ENCODE measurements at regions not wholly inside any gene's neighbourhood (a gene's known extent, or its start where the extent isn't known, plus 50 kb on each side); places are given as distances from the start of the nearest gene placed in this dataset.

- intact Hi-C loops (cut with DNase I; ENCODE audit: low total_unique reads) = no loop called here
- no peaks in the 10 kb centered on the region for H3K27me3 ChIP-seq
- H3K36me3 ChIP-seq = no peaks in the 10 kb centered on the region
These were observed 136.7 kb upstream of the GAS1 start for GRCh38 chr9:87083986-87084385.

DNA sequence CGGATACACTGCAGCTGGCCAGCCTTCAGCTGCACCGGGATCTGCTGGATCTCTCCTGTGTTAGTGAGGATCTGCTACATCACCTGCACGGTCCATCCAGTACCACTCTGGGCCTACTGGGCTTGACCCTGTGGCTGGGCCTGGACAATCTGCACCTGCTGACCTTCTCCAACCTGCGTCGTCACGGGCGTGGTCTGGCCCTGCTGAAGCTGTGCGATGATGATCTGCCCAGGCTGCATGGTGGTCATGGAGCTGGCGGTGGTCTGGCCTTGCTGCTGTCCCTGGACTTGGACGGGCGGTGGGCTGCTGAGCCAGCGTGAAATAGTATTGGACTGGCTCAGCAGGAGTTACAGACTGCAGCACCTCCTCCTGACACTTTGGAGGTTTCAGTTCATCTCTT, 137.1 kb upstream of the GAS1 start:
- Histone ChIP-seq H3K4me3 (no peak overlapping the region), H3K27me3 (no peaks in the 10 kb centered on the region), H3K9me3 (no peaks in the 10 kb centered on the region), H3K36me3 (no peaks in the 10 kb centered on the region), H3K27ac (no peak overlapping the region), H3K4me1 (no peaks in the 10 kb centered on the region)
- DNase-seq = no peak
- intact Hi-C loops (cut with DNase I; ENCODE audit: low total_unique reads) = no loop called here
- no peak for TF ChIP-seq POLR2A (IDR thresholded peaks at IDR 0.05)
- TF ChIP-seq, protein P1, sequence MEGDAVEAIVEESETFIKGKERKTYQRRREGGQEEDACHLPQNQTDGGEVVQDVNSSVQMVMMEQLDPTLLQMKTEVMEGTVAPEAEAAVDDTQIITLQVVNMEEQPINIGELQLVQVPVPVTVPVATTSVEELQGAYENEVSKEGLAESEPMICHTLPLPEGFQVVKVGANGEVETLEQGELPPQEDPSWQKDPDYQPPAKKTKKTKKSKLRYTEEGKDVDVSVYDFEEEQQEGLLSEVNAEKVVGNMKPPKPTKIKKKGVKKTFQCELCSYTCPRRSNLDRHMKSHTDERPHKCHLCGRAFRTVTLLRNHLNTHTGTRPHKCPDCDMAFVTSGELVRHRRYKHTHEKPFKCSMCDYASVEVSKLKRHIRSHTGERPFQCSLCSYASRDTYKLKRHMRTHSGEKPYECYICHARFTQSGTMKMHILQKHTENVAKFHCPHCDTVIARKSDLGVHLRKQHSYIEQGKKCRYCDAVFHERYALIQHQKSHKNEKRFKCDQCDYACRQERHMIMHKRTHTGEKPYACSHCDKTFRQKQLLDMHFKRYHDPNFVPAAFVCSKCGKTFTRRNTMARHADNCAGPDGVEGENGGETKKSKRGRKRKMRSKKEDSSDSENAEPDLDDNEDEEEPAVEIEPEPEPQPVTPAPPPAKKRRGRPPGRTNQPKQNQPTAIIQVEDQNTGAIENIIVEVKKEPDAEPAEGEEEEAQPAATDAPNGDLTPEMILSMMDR (IDR thresholded peaks at IDR 0.05) = no peak

More at GRCh38 chr9:87083986-87084385, 136.7 kb upstream of the GAS1 start:
- no peak for DNase-seq
- TF ChIP-seq POLR2A (IDR thresholded peaks at IDR 0.05) = no peak
- TF ChIP-seq, protein P1 (IDR thresholded peaks at IDR 0.05) = no peak
- no peaks in the 10 kb centered on the region for H3K9me3 ChIP-seq
- H3K27ac ChIP-seq = no peak overlapping the region
- no peak overlapping the region for H3K4me3 ChIP-seq
- H3K4me1 ChIP-seq = no peaks in the 10 kb centered on the region

DNA sequence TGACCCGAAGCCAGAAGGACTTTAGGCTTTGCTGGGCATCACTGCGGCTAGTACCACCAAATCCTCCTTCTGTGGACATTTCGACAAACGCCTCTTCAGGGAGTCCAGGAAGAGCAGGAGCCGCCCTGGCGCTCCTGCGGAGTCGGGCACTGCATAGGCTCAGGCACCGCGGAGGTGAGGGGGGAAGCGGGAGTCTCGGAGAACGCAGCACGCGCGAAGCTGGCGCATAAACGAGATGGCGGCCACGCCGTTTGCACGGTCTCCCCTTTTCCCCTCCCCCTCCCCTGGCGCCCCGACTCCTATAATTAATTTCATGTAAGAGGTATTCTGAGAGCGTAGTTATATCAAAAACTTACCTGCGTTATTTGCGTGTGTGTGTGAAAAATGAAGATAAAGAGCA, 137.8 kb upstream of the GAS1 start:
- Histone ChIP-seq H3K9me3 (no peaks in the 10 kb centered on the region), H3K4me3 (no peak overlapping the region), H3K4me1 (peaks cover 0 to 4% of the 10 kb centered on the region in 2 donors), H3K27ac (no peak overlapping the region), H3K27me3 (no peaks in the 10 kb centered on the region), H3K36me3 (no peaks in the 10 kb centered on the region)
- intact Hi-C loops (cut with DNase I; ENCODE audit: low total_unique reads) = no loop called here
- TF ChIP-seq, protein P1 (IDR thresholded peaks at IDR 0.05) = no peak
- no peak for TF ChIP-seq POLR2A (IDR thresholded peaks at IDR 0.05)
- no peak for DNase-seq

DNA sequence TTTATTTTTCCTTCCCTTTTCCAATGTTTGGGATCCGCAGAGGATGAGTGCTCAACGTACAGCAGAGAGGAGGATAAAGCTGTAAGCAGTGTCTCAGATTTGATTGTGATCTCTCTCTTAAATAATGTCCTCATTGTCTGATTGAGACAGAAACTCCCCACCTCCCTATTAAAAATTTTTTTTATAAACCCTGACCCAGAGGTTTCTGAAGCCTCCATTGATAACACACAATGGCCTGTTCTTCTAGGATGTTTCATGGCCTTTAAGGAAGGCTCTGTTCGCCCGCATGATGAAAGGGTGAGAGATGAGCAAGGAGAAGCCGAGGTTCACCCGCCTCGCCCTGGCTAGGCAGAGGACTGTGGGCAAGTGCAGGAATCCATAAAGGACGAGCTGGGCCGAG, 138.2 kb upstream of the GAS1 start:
- Histone ChIP-seq H3K9me3 (no peaks in the 10 kb centered on the region), H3K4me3 (no peak overlapping the region), H3K27ac (no peak overlapping the region), H3K27me3 (no peaks in the 10 kb centered on the region), H3K36me3 (no peaks in the 10 kb centered on the region), H3K4me1 (peaks cover 0 to 4% of the 10 kb centered on the region in 2 donors)
- DNase-seq = no peak
- TF ChIP-seq, protein P1 (IDR thresholded peaks at IDR 0.05) = no peak
- TF ChIP-seq POLR2A (IDR thresholded peaks at IDR 0.05) = no peak
- intact Hi-C loops (cut with DNase I; ENCODE audit: low total_unique reads) = no loop called here

DNA sequence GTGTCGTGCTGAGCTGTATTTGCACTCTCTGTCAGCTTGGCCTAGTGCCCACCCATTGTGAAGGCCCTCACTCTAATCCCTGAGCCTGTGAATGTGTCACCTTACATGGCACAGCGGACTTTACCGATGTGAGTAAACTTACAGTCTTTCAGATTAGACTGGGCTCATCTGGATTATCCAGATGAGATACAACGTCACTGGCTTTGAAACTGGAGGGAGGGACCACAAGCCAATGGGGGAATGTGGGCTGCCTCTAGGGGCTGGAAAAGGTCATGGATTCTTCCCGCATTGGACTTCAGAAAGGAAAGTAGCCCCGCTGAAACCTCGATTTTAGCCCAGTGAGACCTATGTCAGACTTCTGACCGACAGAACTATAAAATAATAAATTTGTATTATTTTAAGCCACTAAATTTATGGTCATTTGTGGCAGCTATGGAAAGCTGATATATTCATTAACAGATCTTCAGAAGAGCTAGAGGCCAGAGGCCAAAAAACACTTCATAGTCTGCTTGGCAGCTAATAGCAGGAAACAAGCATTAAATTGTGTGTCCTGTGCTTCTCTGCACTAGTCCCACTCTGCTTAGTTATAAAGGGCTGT, 139.0 kb upstream of the GAS1 start:
- H3K4me1 ChIP-seq = peaks cover 0 to 4% of the 10 kb centered on the region in 2 donors
- H3K4me3 ChIP-seq = no peak overlapping the region
- no peaks in the 10 kb centered on the region for H3K36me3 ChIP-seq
- H3K27ac ChIP-seq = peak overlapping the region; percentile 32 to 57
- no peak for TF ChIP-seq POLR2A (IDR thresholded peaks at IDR 0.05)
- TF ChIP-seq, protein P1 (IDR thresholded peaks at IDR 0.05) = no peak
- H3K27me3 ChIP-seq = no peaks in the 10 kb centered on the region
- peak in 1 of 2 donors; percentile 31 for DNase-seq
- intact Hi-C loops (cut with DNase I; ENCODE audit: low total_unique reads) = no loop called here
- no peaks in the 10 kb centered on the region for H3K9me3 ChIP-seq
